PC-3 (cell line): ENCODE measurements at regions not wholly inside any gene's neighbourhood (a gene's known extent, or its start where the extent isn't known, plus 50 kb on each side); places are given as distances from the start of the nearest gene placed in this dataset.

ENCODE experiments used
- ATAC-seq: fragments of 200-7000 bp; cut with Tn5 transposase; 2 replicates; pipeline ENCODE4 v1.9.1; 2020; ENCODE audit warnings: mild to moderate bottlenecking, moderate library complexity
- BruUV-seq: library from RNA; stranded (reverse); fragments of 400-500 nt; replicated peaks from 2 replicates; lab custom pipeline; 2021; lab: Mats Ljungman, UMichigan
- CTCF ChIA-PET: fragments of 300-600 bp; sonication (Branson Sonifier 250); formaldehyde crosslinking; loops from one replicate; lab custom pipeline; 2022; ENCODE audit warnings: antibody characterized with exemption; lab: Charles Lee
- POLR2A ChIA-PET: fragments of 300-600 bp; sonication (Branson Sonifier 250); formaldehyde crosslinking; loops from one replicate; lab custom pipeline; 2022; ENCODE audit warnings: antibody characterized with exemption; ENCODE audit not compliant: unreplicated experiment; lab: Charles Lee
- DNase-seq: peaks from one replicate; pipeline ENCODE4 v3.0.0-alpha.2; 2015
- H2AFZ ChIP-seq: fragments of 300-600 bp; sonication (generic); 2 replicates; pipeline ENCODE4 v1.6.0; 2016; ENCODE audit warnings: antibody characterized with exemption, low read length
- H3F3A ChIP-seq: fragments of 300-600 bp; sonication (generic); one replicate; pipeline ENCODE4 v1.6.0; 2017; ENCODE audit warnings: antibody characterized with exemption, low read length, control low read depth, mild to moderate bottlenecking; ENCODE audit not compliant: unreplicated experiment
- H3K27ac ChIP-seq: fragments of 300-600 bp; sonication (generic); 2 replicates; pipeline ENCODE4 v1.5.1; 2016; ENCODE audit warnings: mild to moderate bottlenecking, low read length
- H3K27me3 ChIP-seq: fragments of 300-600 bp; sonication (generic); 2 replicates; pipeline ENCODE4 v1.6.1; 2016; ENCODE audit warnings: low read length, mixed read lengths
- H3K36me3 ChIP-seq: fragments of 300-600 bp; sonication (generic); 2 replicates; pipeline ENCODE4 v1.6.1; 2016; ENCODE audit warnings: low read depth, mixed run types, low read length, mixed read lengths
- H3K4me1 ChIP-seq: fragments of 300-600 bp; sonication (generic); 2 replicates; pipeline ENCODE4 v1.5.1; 2016; ENCODE audit warnings: low read length; ENCODE audit not compliant: insufficient read depth
- H3K4me2 ChIP-seq: fragments of 300-600 bp; sonication (generic); 2 replicates; pipeline ENCODE4 v1.6.0; 2016; ENCODE audit warnings: low read length
- H3K4me3 ChIP-seq: fragments of 300-600 bp; sonication (generic); 2 replicates; pipeline ENCODE4 v1.5.1; 2016; ENCODE audit warnings: mild to moderate bottlenecking, low read length, mixed read lengths
- H3K79me2 ChIP-seq: fragments of 300-600 bp; sonication (generic); 2 replicates; pipeline ENCODE4 v1.6.1; 2017; ENCODE audit warnings: low read length, mixed read lengths
- H3K9ac ChIP-seq: fragments of 300-600 bp; sonication (generic); 2 replicates; pipeline ENCODE4 v1.6.0; 2016; ENCODE audit warnings: mild to moderate bottlenecking, low read length
- H3K9me2 ChIP-seq: fragments of 300-600 bp; sonication (generic); replicated peaks from 2 replicates; pipeline ENCODE4 v1.6.1; 2016; ENCODE audit warnings: mixed run types, low read length, mixed read lengths
- H3K9me3 ChIP-seq: fragments of 300-600 bp; sonication (generic); 2 replicates; pipeline ENCODE4 v1.6.1; 2016; ENCODE audit warnings: low read length, mixed read lengths
- H4K20me1 ChIP-seq: fragments of 300-600 bp; sonication (generic); 2 replicates; pipeline ENCODE4 v1.6.1; 2016; ENCODE audit warnings: low read length, mixed read lengths
- EZH2 ChIP-seq: fragments of 300-600 bp; sonication (generic); IDR thresholded peaks from one replicate; pipeline ENCODE4 v1.6.1; 2017; ENCODE audit warnings: antibody characterized with exemption, mild to moderate bottlenecking, low read length; ENCODE audit not compliant: unreplicated experiment
- EZH2phosphoT487 ChIP-seq: fragments of 300-600 bp; sonication (generic); IDR thresholded peaks from 2 replicates; pipeline ENCODE4 v1.6.1; 2018; ENCODE audit warnings: mild to moderate bottlenecking, antibody characterized with exemption, low read length, borderline replicate concordance
- intact Hi-C: fragments of 100-400 bp; cut with micrococcal nuclease; formaldehyde crosslinking; loops from 2 replicates; pipeline ENCODE4 v1.9.0; 2023
- TF ChIP-seq, protein P1 (sequence below): fragments of 300-600 bp; sonication (generic); conservative IDR thresholded peaks from 2 replicates; pipeline ENCODE4 v1.5.1; 2017; ENCODE audit warnings: antibody characterized with exemption, low read depth, mild to moderate bottlenecking, low read length

DNA sequence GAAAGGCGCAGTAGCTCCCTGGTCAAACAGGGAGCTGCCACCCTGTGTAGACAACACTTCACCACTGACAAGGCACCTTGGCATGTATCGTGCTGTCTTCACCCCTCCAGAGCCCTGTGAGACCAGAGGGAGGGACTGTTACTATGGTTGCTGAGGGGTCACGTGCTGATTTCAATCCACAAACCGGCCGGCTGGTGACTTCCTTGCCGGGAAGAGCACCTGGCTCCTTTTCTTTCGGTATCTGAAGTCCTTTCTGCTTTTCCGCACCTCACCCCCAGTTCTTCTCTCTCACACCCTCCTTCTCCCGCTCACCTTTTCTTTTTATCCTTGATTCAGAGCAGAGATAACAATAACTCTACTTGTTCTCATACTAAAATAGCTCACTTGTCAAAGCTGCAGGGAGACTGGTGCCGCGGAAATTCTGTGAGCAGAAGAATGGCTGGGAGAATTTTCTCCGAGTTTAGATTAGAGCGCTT is 327.2 kb downstream of the ZSWIM6 start:
- Histone ChIP-seq H3K4me3 (no peak overlapping the region), H3F3A (no peaks in the 10 kb centered on the region), H3K9me2 (no peaks in the 10 kb centered on the region), H2AFZ (no peak overlapping the region), H4K20me1 (no peaks in the 10 kb centered on the region), H3K27ac (no peak overlapping the region), H3K36me3 (no peaks in the 10 kb centered on the region), H3K4me1 (no peaks in the 10 kb centered on the region), H3K9ac (no peak overlapping the region), H3K9me3 (no peaks in the 10 kb centered on the region), H3K27me3 (no peaks in the 10 kb centered on the region), H3K79me2 (no peaks in the 10 kb centered on the region), H3K4me2 (no peak overlapping the region)
- BruUV-seq, result no TSS peak
- ATAC-seq (no peak), DNase-seq (no peak)
- CTCF ChIA-PET, result no interaction called here
- TF ChIP-seq EZH2phosphoT487, result no peak
- TF ChIP-seq EZH2, result no peak
- TF ChIP-seq, protein P1, sequence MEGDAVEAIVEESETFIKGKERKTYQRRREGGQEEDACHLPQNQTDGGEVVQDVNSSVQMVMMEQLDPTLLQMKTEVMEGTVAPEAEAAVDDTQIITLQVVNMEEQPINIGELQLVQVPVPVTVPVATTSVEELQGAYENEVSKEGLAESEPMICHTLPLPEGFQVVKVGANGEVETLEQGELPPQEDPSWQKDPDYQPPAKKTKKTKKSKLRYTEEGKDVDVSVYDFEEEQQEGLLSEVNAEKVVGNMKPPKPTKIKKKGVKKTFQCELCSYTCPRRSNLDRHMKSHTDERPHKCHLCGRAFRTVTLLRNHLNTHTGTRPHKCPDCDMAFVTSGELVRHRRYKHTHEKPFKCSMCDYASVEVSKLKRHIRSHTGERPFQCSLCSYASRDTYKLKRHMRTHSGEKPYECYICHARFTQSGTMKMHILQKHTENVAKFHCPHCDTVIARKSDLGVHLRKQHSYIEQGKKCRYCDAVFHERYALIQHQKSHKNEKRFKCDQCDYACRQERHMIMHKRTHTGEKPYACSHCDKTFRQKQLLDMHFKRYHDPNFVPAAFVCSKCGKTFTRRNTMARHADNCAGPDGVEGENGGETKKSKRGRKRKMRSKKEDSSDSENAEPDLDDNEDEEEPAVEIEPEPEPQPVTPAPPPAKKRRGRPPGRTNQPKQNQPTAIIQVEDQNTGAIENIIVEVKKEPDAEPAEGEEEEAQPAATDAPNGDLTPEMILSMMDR, result no peak
- POLR2A ChIA-PET, result no interaction called here
- intact Hi-C loops, result loop anchor here (2.0 to 10.0 kb wide), 5 partner anchors 158 to 702 kb away; no protein-coding TSS in a partner anchor

DNA sequence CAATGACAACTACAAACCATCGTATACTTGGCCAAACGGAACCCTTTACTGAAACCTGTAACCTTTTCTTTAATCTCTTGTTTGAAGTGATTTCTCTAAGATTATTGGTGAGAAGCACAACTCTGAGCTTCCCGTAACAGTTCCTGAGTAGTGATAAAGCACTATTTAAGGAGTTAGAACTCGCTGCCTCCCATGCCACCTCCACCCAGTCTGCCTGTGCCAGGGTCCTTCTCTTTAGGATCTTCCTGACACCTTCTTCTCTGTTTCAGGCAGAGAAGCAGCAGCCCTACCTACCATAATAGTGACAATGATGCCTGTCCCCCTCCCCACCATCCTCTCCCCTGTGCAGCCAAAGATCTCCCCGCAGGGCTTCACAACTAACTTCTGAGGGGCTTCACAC is 330.6 kb downstream of the ZSWIM6 start:
- Histone ChIP-seq H3K27me3 (no peaks in the 10 kb centered on the region), H3K4me2 (no peak overlapping the region), H3K9me3 (no peaks in the 10 kb centered on the region), H3K4me1 (no peaks in the 10 kb centered on the region), H4K20me1 (no peaks in the 10 kb centered on the region), H3K36me3 (no peaks in the 10 kb centered on the region), H3K4me3 (no peak overlapping the region), H3K27ac (no peak overlapping the region), H3K79me2 (no peaks in the 10 kb centered on the region), H3K9me2 (no peaks in the 10 kb centered on the region), H3F3A (no peaks in the 10 kb centered on the region), H2AFZ (no peak overlapping the region), H3K9ac (no peak overlapping the region)
- DNase-seq (no peak), ATAC-seq (no peak)
- ChIA-PET POLR2A (no interaction called here), CTCF (no interaction called here)
- intact Hi-C loops, result no loop called here
- TF ChIP-seq EZH2 (no peak), EZH2phosphoT487 (no peak)
- TF ChIP-seq, protein P1, result no peak
- no TSS peak for BruUV-seq

DNA sequence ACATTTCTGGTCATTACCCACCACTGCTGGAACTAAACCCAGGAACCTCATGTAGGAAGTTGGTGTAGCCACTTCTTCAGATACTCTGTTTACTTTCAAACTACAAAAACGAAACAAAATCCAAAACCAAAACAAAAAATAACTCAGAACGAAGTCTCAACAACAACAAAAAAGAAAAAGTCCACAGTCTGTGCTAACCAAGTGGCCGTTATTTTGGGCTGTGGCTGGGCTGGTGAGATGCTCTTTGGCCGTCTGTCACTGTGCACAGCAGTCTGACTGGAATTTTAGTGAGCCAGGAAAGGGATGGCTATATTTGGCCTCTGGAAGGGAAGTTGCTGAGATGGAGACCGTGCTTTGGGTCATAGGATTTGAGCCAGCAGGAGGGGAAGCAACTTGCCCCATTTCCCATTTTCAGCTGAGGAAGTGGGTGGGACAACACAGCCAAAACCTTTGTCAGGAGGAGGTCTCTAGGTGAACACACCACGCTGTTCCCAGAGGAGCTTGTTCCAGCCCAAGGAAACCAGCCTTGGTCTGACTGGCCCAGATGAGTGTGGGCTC is 334.1 kb downstream of the ZSWIM6 start:
- ChIA-PET POLR2A (no interaction called here), CTCF (interaction anchor here (0.6 kb wide), 1 partner anchor 22 kb away, joined by 3 read pairs; no protein-coding TSS in a partner anchor)
- Histone ChIP-seq H3K9me3 (no peaks in the 10 kb centered on the region), H3K4me3 (no peak overlapping the region), H3K9ac (no peak overlapping the region), H3K27ac (no peak overlapping the region), H3F3A (no peaks in the 10 kb centered on the region), H3K36me3 (no peaks in the 10 kb centered on the region), H3K79me2 (no peaks in the 10 kb centered on the region), H3K27me3 (no peaks in the 10 kb centered on the region), H3K4me1 (no peaks in the 10 kb centered on the region), H2AFZ (no peak overlapping the region), H3K4me2 (no peak overlapping the region), H3K9me2 (no peaks in the 10 kb centered on the region), H4K20me1 (no peaks in the 10 kb centered on the region)
- ATAC-seq, result no peak
- TF ChIP-seq EZH2, result no peak
- TF ChIP-seq EZH2phosphoT487, result no peak
- TF ChIP-seq, protein P1, result no peak
- no peak for DNase-seq
- no TSS peak for BruUV-seq
- intact Hi-C loops, result no loop called here
